ENCODE measurements at regions not wholly inside any gene's neighbourhood (a gene's known extent, or its start where the extent isn't known, plus 50 kb on each side); places are given as distances from the start of the nearest gene placed in this dataset.

DNA sequence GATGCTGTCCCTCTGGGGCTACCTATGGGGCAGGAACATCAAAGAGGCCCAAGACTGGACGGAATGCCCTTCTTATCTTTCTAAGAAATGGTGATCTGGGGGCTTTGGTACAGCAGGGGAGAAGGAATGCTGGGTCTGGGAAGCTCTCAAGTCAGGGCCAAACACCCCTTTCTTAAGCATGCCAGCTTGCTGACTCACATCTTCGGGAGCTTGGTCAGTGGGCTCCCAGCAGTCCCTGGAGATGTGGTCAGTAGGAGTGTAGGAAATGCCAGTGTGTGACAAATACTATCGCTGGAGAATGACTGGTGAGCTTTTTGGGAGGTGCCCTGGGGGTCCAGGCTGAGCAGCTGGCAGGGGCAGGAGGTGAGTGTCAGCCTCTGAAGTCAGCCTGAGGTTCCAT lies 105.0 kb upstream of the CDC42EP3 start:
- TF ChIP-seq, protein P1, sequence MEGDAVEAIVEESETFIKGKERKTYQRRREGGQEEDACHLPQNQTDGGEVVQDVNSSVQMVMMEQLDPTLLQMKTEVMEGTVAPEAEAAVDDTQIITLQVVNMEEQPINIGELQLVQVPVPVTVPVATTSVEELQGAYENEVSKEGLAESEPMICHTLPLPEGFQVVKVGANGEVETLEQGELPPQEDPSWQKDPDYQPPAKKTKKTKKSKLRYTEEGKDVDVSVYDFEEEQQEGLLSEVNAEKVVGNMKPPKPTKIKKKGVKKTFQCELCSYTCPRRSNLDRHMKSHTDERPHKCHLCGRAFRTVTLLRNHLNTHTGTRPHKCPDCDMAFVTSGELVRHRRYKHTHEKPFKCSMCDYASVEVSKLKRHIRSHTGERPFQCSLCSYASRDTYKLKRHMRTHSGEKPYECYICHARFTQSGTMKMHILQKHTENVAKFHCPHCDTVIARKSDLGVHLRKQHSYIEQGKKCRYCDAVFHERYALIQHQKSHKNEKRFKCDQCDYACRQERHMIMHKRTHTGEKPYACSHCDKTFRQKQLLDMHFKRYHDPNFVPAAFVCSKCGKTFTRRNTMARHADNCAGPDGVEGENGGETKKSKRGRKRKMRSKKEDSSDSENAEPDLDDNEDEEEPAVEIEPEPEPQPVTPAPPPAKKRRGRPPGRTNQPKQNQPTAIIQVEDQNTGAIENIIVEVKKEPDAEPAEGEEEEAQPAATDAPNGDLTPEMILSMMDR (IDR thresholded peaks at IDR 0.05) = no peak
- TF ChIP-seq POLR2AphosphoS5 (IDR thresholded peaks at IDR 0.05) (no peak), POLR2A (IDR thresholded peaks at IDR 0.05) (no peak)
